Pancreas (tissue), 10 donors: ENCODE measurements at regions not wholly inside any gene's neighbourhood (a gene's known extent, or its start where the extent isn't known, plus 50 kb on each side); places are given as distances from the start of the nearest gene placed in this dataset.

ENCODE experiments used
- ATAC-seq, 4 donors: fragments of 200-7000 bp; cut with Tn5 transposase; one replicate each; pipeline versions ENCODE4 v1.8.0 to v1.9.1; 2020; ENCODE audit warnings: mild to moderate bottlenecking in 4 of 4, moderate library complexity in 4 of 4
- DNase-seq, 6 donors: peaks; one replicate each; pipeline ENCODE4 v3.0.0-alpha.2; 2020
- FAIRE-seq: peaks from 2 replicates; lab custom pipeline; 2012; peaks lifted over from hg19 to GRCh38; lab: Jason Lieb, UNC
- H3K27ac ChIP-seq, 4 donors: fragments of 200-600 bp; sonication (generic); 1 replicate in 3 of 4; 2 replicates in 1 of 4; pipeline versions ENCODE4 v1.5.0 to v1.8.0; 2020
- H3K27me3 ChIP-seq, 4 donors: fragments of 200-600 bp; one replicate each; pipeline ENCODE4 v1.8.0; 2021
- H3K36me3 ChIP-seq, 3 donors: fragments of 200-600 bp; sonication (generic) in 1 of 3; one replicate each; pipeline versions ENCODE4 v1.5.0 to v1.8.0; 2020 to 2021
- H3K4me1 ChIP-seq, 3 donors: fragments of 200-600 bp; one replicate each; pipeline ENCODE4 v1.8.0; 2021
- H3K4me3 ChIP-seq, 4 donors: fragments of 200-600 bp; sonication (generic) in 2 of 4; one replicate each; pipeline versions ENCODE4 v1.5.0 to v1.8.0; 2020 to 2021
- H3K9me3 ChIP-seq, 4 donors: fragments of 200-600 bp; one replicate each; pipeline ENCODE4 v1.8.0; 2021
- WGBS, 2 donors: extraction: QIAGEN DNeasy Blood & Tissue Kit; methylation state at CpG; one replicate each; pipeline ENCODE4 v1.1.7; 2013; 5-methylcytosine and 5-hydroxymethylcytosine counted together
- intact Hi-C, 3 donors: fragments of 100-400 bp; cut with DNase I; formaldehyde crosslinking; loops; one replicate each; pipeline versions ENCODE4 v1.11.1 to v1.14.2; 2022
- TF ChIP-seq, protein P1 (sequence below), 4 donors: fragments of 200-600 bp; sonication (generic) in 3 of 4; IDR thresholded peaks; one replicate each; pipeline versions ENCODE4 v1.5.0 to v1.8.0; 2021; ENCODE audit warnings: antibody characterized with exemption in 4 of 4
- donor health status: healthy with polysubstance abuse.
- donor health status: DM: no; HTN: no; CAD: no; lungs with moderate emphysema.
- donor health status: DM: no; HTN: no; CAD: no.
- donor health status: control.
- donor health status: control.
- donor health status: Bipolar disorder and iron deficiency.
- donor health status: DM: yes; HTN: yes; CAD: no.
- donor health status: DM: no; HTN: no; CAD: no.
- donor health status: DM: no; HTN: no; CAD: no.
- donor health status: DM: yes; HTN: yes; CAD: no.

DNA sequence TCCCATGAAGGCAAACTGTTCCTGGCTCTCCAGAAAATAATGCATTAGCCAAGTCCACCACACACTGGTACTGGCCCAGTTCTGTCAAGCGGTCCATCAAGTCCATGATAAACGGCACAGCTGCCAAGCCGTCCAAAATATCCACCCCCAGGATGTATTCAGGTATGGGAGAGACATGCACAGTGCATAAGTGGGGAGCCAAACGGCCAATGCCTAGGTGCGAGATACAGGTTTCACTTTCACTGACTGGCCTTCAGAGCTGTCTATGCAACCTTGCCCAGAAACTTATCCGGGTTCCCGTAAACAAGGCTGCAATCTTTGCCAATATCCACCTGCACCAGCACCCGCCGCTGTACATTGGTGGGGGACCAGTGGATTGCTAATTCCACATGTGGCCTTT is 795.8 kb downstream of the EFNA5 start:
- DNase-seq (no peak), FAIRE-seq (no peak), ATAC-seq (peak; percentile 39 to 73 (median 54))
- H3K27ac ChIP-seq = no peak overlapping the region
- no peak overlapping the region for H3K4me3 ChIP-seq
- TF ChIP-seq, protein P1, sequence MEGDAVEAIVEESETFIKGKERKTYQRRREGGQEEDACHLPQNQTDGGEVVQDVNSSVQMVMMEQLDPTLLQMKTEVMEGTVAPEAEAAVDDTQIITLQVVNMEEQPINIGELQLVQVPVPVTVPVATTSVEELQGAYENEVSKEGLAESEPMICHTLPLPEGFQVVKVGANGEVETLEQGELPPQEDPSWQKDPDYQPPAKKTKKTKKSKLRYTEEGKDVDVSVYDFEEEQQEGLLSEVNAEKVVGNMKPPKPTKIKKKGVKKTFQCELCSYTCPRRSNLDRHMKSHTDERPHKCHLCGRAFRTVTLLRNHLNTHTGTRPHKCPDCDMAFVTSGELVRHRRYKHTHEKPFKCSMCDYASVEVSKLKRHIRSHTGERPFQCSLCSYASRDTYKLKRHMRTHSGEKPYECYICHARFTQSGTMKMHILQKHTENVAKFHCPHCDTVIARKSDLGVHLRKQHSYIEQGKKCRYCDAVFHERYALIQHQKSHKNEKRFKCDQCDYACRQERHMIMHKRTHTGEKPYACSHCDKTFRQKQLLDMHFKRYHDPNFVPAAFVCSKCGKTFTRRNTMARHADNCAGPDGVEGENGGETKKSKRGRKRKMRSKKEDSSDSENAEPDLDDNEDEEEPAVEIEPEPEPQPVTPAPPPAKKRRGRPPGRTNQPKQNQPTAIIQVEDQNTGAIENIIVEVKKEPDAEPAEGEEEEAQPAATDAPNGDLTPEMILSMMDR (IDR thresholded peaks at IDR 0.05) = no peak
- H3K36me3 ChIP-seq = no peaks in the 10 kb centered on the region
- H3K27me3 ChIP-seq = no peaks in the 10 kb centered on the region
- 48 to 68% methylated on average over 9 of the region's 9 CpGs for WGBS, 2 donors
- intact Hi-C loops = no loop called here
- H3K4me1 ChIP-seq = no peaks in the 10 kb centered on the region
- H3K9me3 ChIP-seq = no peaks in the 10 kb centered on the region

DNA sequence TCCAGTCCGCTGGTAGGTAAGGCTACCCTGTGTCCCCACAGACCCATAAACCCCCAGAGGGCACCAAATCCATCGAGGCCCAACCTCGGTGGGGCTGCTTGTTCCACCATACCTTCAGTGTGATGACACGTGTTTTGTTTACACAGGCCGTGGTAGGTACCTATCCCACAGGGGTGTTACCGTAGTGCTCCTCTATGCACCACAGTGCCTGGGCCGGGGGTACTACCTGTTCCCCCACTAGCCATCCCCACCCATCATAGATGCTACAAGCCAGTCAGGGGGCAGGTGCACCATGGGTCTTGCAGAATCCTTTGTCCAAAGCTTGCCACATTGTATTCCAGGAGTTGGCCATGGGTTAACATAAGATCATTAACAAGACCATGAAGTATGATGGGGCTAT is 796.2 kb downstream of the EFNA5 start:
- FAIRE-seq (no peak), ATAC-seq (no peak), DNase-seq (peak in 1 of 6 donors; percentile 24)
- TF ChIP-seq, protein P1 (IDR thresholded peaks at IDR 0.05) = no peak
- 93 to 96% methylated on average over 7 of the region's 7 CpGs for WGBS, 2 donors
- Histone ChIP-seq H3K9me3 (no peaks in the 10 kb centered on the region), H3K4me3 (no peak overlapping the region), H3K27ac (no peak overlapping the region), H3K36me3 (no peaks in the 10 kb centered on the region), H3K4me1 (no peaks in the 10 kb centered on the region), H3K27me3 (no peaks in the 10 kb centered on the region)
- intact Hi-C loops = no loop called here

DNA sequence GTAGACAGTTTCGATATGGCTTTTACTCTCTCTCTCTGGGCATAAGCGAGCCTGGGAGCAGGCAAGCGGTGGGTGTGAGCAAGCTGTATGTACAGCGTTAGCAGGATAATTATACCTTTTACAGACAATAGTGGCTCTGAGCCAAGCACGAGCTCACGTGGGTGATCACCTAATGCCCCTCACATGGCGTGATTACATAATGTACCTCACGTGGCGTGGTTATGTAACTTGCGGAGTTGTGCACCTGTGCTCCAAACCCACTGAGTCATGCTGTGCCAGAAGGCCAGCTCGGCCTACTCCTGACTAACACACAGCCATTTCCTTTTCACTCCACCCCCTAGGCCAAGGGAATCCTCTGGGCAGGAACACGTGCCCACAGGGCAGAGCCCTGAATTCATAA is 797.2 kb downstream of the EFNA5 start:
- no peak for FAIRE-seq
- H3K4me3 ChIP-seq = no peak overlapping the region
- peak in 2 of 6 donors; percentile 7 to 18 for DNase-seq
- WGBS, 2 donors = 67 to 77% methylated on average over 12 of the region's 12 CpGs
- H3K9me3 ChIP-seq = no peaks in the 10 kb centered on the region
- peak in 1 of 4 donors; percentile 48 for ATAC-seq
- H3K36me3 ChIP-seq = no peaks in the 10 kb centered on the region
- TF ChIP-seq, protein P1 (IDR thresholded peaks at IDR 0.05) = no peak
- intact Hi-C loops = no loop called here
- no peaks in the 10 kb centered on the region for H3K27me3 ChIP-seq
- no peaks in the 10 kb centered on the region for H3K4me1 ChIP-seq
- H3K27ac ChIP-seq = no peak overlapping the region

DNA sequence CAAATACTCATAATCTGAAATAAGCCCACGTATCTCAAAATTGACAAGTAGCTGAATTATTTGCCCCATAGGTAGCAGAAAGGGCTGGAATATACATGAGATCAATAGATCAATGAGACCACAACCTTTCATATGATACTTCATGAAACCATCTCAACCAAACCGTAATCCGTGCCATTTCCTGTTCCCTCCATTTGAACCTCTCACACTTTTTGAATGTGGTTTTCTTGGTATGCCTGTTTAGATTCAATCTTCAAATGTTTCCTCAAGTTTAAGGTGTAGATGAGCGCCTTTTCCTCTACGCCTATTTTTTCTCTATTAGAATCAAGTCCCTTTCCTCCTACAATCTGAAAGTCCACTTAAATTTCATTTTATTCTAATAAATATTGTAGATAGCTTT is 805.5 kb downstream of the EFNA5 start:
- H3K27me3 ChIP-seq = no peaks in the 10 kb centered on the region
- no peaks in the 10 kb centered on the region for H3K9me3 ChIP-seq
- H3K27ac ChIP-seq = no peak overlapping the region
- intact Hi-C loops = no loop called here
- no peak for DNase-seq
- H3K4me1 ChIP-seq = no peaks in the 10 kb centered on the region
- WGBS, 2 donors = 81 to 88% methylated on average over 5 of the region's 5 CpGs
- ATAC-seq = no peak
- H3K36me3 ChIP-seq = no peaks in the 10 kb centered on the region
- no peak for FAIRE-seq
- TF ChIP-seq, protein P1 (IDR thresholded peaks at IDR 0.05) = no peak
- no peak overlapping the region for H3K4me3 ChIP-seq

DNA sequence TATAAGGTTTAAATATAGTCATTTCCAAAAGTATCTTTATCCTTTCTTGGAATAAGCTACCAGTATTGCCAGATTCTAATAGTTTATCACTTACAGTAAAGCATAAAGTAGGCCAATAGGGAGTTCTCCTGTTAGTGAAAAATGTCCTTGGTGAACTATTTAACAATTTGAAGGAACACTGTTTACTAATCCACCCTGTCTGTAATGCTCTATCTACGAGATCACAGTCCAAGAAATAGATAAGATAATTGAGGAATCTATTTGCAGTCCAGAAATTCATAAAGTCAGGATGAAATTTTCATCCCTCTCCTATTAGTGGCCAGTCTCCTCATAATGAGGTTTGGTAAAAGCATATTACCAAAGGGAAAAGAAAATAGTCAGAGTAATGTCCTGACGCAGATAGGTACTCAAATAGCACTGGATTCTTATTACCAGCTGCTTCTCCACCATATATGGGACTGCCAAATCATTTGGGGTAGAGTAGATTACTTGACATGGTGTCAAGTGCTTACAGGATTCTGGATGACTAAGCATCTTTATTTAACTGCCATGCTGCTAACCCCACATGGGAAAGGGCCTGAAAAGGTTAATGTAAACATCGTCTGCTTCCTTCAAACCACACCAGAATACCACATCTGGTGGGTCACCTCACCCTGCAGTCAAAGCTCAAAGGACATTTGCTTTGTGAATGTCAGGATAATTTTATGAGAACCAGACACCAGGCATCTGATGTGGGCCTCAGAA is 808.1 kb downstream of the EFNA5 start:
- 49 to 52% methylated on average over 3 of the region's 3 CpGs for WGBS, 2 donors
- no peak for ATAC-seq
- no peaks in the 10 kb centered on the region for H3K9me3 ChIP-seq
- no peaks in the 10 kb centered on the region for H3K27me3 ChIP-seq
- DNase-seq = no peak
- H3K4me1 ChIP-seq = no peaks in the 10 kb centered on the region
- no peak for FAIRE-seq
- H3K36me3 ChIP-seq = no peaks in the 10 kb centered on the region
- no peak overlapping the region for H3K27ac ChIP-seq
- intact Hi-C loops = no loop called here
- TF ChIP-seq, protein P1 (IDR thresholded peaks at IDR 0.05) = no peak
- H3K4me3 ChIP-seq = no peak overlapping the region
